Peyer's patch (tissue), 4 donors: ENCODE measurements at regions not wholly inside any gene's neighbourhood (a gene's known extent, or its start where the extent isn't known, plus 50 kb on each side); places are given as distances from the start of the nearest gene placed in this dataset.
"Not testable (repeated sequence)": the region's sequence is repeated elsewhere in the genome, so short reads cannot be mapped to it uniquely, and the experiment has no call there.

Source experiments
- DNase-seq, 3 donors: peaks; one replicate each; pipeline ENCODE4 v3.0.0-alpha.2; 2017 to 2019
- H3K27ac ChIP-seq, 4 donors: fragments of 200-600 bp; sonication (generic); one replicate each; pipeline ENCODE4 v1.5.1; 2016 to 2019
- H3K27me3 ChIP-seq, 2 donors: fragments of 200-600 bp; sonication (generic); one replicate each; pipeline ENCODE4 v1.5.1; 2019
- H3K36me3 ChIP-seq, 3 donors: fragments of 200-600 bp; sonication (generic); one replicate each; pipeline ENCODE4 v1.5.1; 2016 to 2019
- H3K4me1 ChIP-seq, 4 donors: fragments of 200-600 bp; sonication (generic); one replicate each; pipeline ENCODE4 v1.5.1; 2016 to 2019
- H3K4me3 ChIP-seq, 4 donors: fragments of 200-600 bp; sonication (generic); 1 replicate in 3 of 4; 2 replicates in 1 of 4; pipeline ENCODE4 v1.5.1; 2016 to 2019; ENCODE audit warnings: mild to moderate bottlenecking in 1 of 4
- H3K9me3 ChIP-seq, 4 donors: fragments of 200-600 bp; sonication (generic); one replicate each; pipeline ENCODE4 v1.5.1; 2016 to 2019; ENCODE audit warnings: mild to moderate bottlenecking in 1 of 4
- CTCF ChIP-seq, 6 experiments: fragments of 450-650 bp in 4 of 6; fragments of 200-600 bp in 2 of 6; sonication (generic) in 1 of 6; IDR thresholded peaks; one replicate each; pipeline ENCODE4 v1.5.1; 2017 to 2019; ENCODE audit warnings: antibody characterized with exemption in 6 of 6, mild to moderate bottlenecking in 3 of 6, moderate library complexity in 1 of 6
- POLR2A ChIP-seq, 2 donors: fragments of 450-650 bp; IDR thresholded peaks; one replicate each; pipeline ENCODE4 v1.5.1; 2017; ENCODE audit warnings: antibody characterized with exemption in 2 of 2, mild to moderate bottlenecking in 2 of 2, moderate library complexity in 2 of 2

GRCh38 chr5:102625468-102625867 lies 126.7 kb upstream of the SLCO6A1 start:
- Histone ChIP-seq H3K27me3 (no peaks in the 10 kb centered on the region), H3K36me3 (no peaks in the 10 kb centered on the region), H3K4me3 (no peak overlapping the region), H3K4me1 (no peaks in the 10 kb centered on the region), H3K27ac (no peak overlapping the region), H3K9me3 (no peaks in the 10 kb centered on the region)
- TF ChIP-seq CTCF (IDR thresholded peaks at IDR 0.05) (no peak), POLR2A (IDR thresholded peaks at IDR 0.05) (no peak)
- no peak for DNase-seq

GRCh38 chr5:102625928-102626327 lies 127.1 kb upstream of the SLCO6A1 start:
- no peaks in the 10 kb centered on the region for H3K36me3 ChIP-seq
- no peaks in the 10 kb centered on the region for H3K27me3 ChIP-seq
- no peaks in the 10 kb centered on the region for H3K9me3 ChIP-seq
- H3K4me1 ChIP-seq, result no peaks in the 10 kb centered on the region
- H3K27ac ChIP-seq, result no peak overlapping the region
- TF ChIP-seq POLR2A (IDR thresholded peaks at IDR 0.05) (no peak), CTCF (IDR thresholded peaks at IDR 0.05) (no peak)
- DNase-seq, result no peak
- H3K4me3 ChIP-seq, result no peak overlapping the region

- DNase-seq, result no peak
- no peak overlapping the region for H3K27ac ChIP-seq
- H3K9me3 ChIP-seq, result no peaks in the 10 kb centered on the region
- TF ChIP-seq CTCF (IDR thresholded peaks at IDR 0.05) (no peak), POLR2A (IDR thresholded peaks at IDR 0.05) (no peak)
- H3K36me3 ChIP-seq, result no peaks in the 10 kb centered on the region
- no peak overlapping the region for H3K4me3 ChIP-seq
- H3K27me3 ChIP-seq, result no peaks in the 10 kb centered on the region
- H3K4me1 ChIP-seq, result no peaks in the 10 kb centered on the region
Observed at GRCh38 chr5:102627315-102627714, 127.8 kb upstream of the PAM start.

GRCh38 chr5:102628441-102629175 lies 126.5 kb upstream of the PAM start:
- H3K4me3 ChIP-seq, result no peak overlapping the region
- no peak for TF ChIP-seq POLR2A (IDR thresholded peaks at IDR 0.05)
- no peak for TF ChIP-seq CTCF (IDR thresholded peaks at IDR 0.05)
- H3K4me1 ChIP-seq, result no peaks in the 10 kb centered on the region
- peaks cover 0 to 2% (median 0%) of the 10 kb centered on the region in 4 donors for H3K9me3 ChIP-seq
- no peaks in the 10 kb centered on the region for H3K36me3 ChIP-seq
- no peaks in the 10 kb centered on the region for H3K27me3 ChIP-seq
- H3K27ac ChIP-seq, result peak overlapping the region in 1 of 4 donors; percentile 30
- DNase-seq, result no peak

- TF ChIP-seq CTCF (IDR thresholded peaks at IDR 0.05) (no peak), POLR2A (IDR thresholded peaks at IDR 0.05) (no peak)
- Histone ChIP-seq H3K36me3 (no peaks in the 10 kb centered on the region), H3K4me3 (no peak overlapping the region), H3K9me3 (peaks cover 0 to 5% (median 0%) of the 10 kb centered on the region in 4 donors), H3K27ac (no peak overlapping the region), H3K4me1 (no peaks in the 10 kb centered on the region), H3K27me3 (no peaks in the 10 kb centered on the region)
- DNase-seq, result no peak
Observed at GRCh38 chr5:102629827-102630605, 125.1 kb upstream of the PAM start.

GRCh38 chr5:102635399-102635798 lies 119.7 kb upstream of the PAM start:
- H3K9me3 ChIP-seq, H3K36me3 ChIP-seq, H3K4me3 ChIP-seq, H3K27me3 ChIP-seq, DNase-seq, H3K4me1 ChIP-seq, H3K27ac ChIP-seq: not testable (repeated sequence)
